ENCODE measurements at regions not wholly inside any gene's neighbourhood (a gene's known extent, or its start where the extent isn't known, plus 50 kb on each side); places are given as distances from the start of the nearest gene placed in this dataset.

DNA sequence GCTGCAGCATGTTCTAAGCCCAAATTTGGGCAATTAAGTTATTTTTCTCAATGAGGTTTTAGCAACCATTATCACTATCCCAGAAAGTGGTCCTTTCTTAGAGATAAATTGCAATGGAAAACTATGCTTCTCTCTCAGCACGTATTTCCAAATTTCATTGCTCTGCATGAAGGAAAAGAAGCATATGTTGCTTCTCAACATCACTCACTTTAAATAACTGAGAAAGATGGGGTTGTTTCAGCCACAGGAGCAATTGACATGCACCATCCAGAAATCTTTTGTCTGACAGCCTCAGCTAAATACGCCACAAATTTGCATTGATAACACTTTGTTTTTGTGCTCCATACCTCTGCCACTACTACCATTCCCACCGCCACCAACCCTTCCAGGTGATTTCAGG, 157.6 kb upstream of the PKN2 start:
- TF ChIP-seq, protein P1, sequence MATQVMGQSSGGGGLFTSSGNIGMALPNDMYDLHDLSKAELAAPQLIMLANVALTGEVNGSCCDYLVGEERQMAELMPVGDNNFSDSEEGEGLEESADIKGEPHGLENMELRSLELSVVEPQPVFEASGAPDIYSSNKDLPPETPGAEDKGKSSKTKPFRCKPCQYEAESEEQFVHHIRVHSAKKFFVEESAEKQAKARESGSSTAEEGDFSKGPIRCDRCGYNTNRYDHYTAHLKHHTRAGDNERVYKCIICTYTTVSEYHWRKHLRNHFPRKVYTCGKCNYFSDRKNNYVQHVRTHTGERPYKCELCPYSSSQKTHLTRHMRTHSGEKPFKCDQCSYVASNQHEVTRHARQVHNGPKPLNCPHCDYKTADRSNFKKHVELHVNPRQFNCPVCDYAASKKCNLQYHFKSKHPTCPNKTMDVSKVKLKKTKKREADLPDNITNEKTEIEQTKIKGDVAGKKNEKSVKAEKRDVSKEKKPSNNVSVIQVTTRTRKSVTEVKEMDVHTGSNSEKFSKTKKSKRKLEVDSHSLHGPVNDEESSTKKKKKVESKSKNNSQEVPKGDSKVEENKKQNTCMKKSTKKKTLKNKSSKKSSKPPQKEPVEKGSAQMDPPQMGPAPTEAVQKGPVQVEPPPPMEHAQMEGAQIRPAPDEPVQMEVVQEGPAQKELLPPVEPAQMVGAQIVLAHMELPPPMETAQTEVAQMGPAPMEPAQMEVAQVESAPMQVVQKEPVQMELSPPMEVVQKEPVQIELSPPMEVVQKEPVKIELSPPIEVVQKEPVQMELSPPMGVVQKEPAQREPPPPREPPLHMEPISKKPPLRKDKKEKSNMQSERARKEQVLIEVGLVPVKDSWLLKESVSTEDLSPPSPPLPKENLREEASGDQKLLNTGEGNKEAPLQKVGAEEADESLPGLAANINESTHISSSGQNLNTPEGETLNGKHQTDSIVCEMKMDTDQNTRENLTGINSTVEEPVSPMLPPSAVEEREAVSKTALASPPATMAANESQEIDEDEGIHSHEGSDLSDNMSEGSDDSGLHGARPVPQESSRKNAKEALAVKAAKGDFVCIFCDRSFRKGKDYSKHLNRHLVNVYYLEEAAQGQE (IDR thresholded peaks at IDR 0.05; ENCODE audit: insufficient read depth in 1 of 2, low read depth in 2 of 2, low read length in 1 of 2), result no peak
- TF ChIP-seq, protein P2, sequence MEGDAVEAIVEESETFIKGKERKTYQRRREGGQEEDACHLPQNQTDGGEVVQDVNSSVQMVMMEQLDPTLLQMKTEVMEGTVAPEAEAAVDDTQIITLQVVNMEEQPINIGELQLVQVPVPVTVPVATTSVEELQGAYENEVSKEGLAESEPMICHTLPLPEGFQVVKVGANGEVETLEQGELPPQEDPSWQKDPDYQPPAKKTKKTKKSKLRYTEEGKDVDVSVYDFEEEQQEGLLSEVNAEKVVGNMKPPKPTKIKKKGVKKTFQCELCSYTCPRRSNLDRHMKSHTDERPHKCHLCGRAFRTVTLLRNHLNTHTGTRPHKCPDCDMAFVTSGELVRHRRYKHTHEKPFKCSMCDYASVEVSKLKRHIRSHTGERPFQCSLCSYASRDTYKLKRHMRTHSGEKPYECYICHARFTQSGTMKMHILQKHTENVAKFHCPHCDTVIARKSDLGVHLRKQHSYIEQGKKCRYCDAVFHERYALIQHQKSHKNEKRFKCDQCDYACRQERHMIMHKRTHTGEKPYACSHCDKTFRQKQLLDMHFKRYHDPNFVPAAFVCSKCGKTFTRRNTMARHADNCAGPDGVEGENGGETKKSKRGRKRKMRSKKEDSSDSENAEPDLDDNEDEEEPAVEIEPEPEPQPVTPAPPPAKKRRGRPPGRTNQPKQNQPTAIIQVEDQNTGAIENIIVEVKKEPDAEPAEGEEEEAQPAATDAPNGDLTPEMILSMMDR (IDR thresholded peaks at IDR 0.05), result no peak
- TF ChIP-seq POLR2AphosphoS5 (IDR thresholded peaks at IDR 0.05; ENCODE audit: low read depth, low read length), result no peak
- no peak for TF ChIP-seq TCF7L2 (IDR thresholded peaks at IDR 0.05; ENCODE audit: low read depth, low read length)
- no peak for TF ChIP-seq SIN3A (IDR thresholded peaks at IDR 0.05; ENCODE audit: borderline replicate concordance, insufficient read depth, low read depth, low read length)
- intact Hi-C loops (cut with micrococcal nuclease; ENCODE audit: unreplicated experiment), result no loop called here
- Histone ChIP-seq H3K4me3 (ENCODE audit: low read depth in 2 of 2, low read length in 2 of 2) (no peak overlapping the region), H3K27me3 (ENCODE audit: control insufficient read depth, insufficient read depth, low read length) (no peaks in the 10 kb centered on the region; the same call in 1 of the 2 replicates), H3K27ac (ENCODE audit: low read length) (no peak overlapping the region), H3K4me1 (ENCODE audit: control insufficient read depth, insufficient read depth, low read length) (no peaks in the 10 kb centered on the region), H3K9me3 (ENCODE audit: control insufficient read depth, insufficient read depth, low read depth, low read length) (no peaks in the 10 kb centered on the region), H3K36me3 (ENCODE audit: control insufficient read depth, insufficient read depth, low read length) (no peaks in the 10 kb centered on the region)
- DNase-seq (ENCODE audit: low read depth, low spot score) (no peak), ATAC-seq (no peak)
- BruUV-seq (replicated peaks), result no TSS peak
- ChIA-PET CTCF (no interaction called here), POLR2A (no interaction called here)
- in situ Hi-C loops (cut with HindIII; ENCODE audit: low pct_unique_long_range_greater_than_20kb, low sequenced_read_pairs), result no loop called here

GRCh38 chr1:88528792-88529191, 155.3 kb upstream of the PKN2 start:
- in situ Hi-C loops (cut with HindIII; ENCODE audit: low pct_unique_long_range_greater_than_20kb, low sequenced_read_pairs), result no loop called here
- no peak for TF ChIP-seq POLR2AphosphoS5 (IDR thresholded peaks at IDR 0.05; ENCODE audit: low read depth, low read length)
- TF ChIP-seq, protein P1 (IDR thresholded peaks at IDR 0.05; ENCODE audit: insufficient read depth in 1 of 2, low read depth in 2 of 2, low read length in 1 of 2), result no peak
- TF ChIP-seq SIN3A (IDR thresholded peaks at IDR 0.05; ENCODE audit: borderline replicate concordance, insufficient read depth, low read depth, low read length), result no peak
- TF ChIP-seq TCF7L2 (IDR thresholded peaks at IDR 0.05; ENCODE audit: low read depth, low read length), result no peak
- TF ChIP-seq, protein P2 (IDR thresholded peaks at IDR 0.05), result no peak

More at GRCh38 chr1:88528792-88529191, 155.3 kb upstream of the PKN2 start:
- ATAC-seq, result no peak
- H3K9me3 ChIP-seq (ENCODE audit: control insufficient read depth, insufficient read depth, low read depth, low read length), result no peaks in the 10 kb centered on the region
- no TSS peak for BruUV-seq (replicated peaks)
- no peak overlapping the region for H3K4me3 ChIP-seq (ENCODE audit: low read depth in 2 of 2, low read length in 2 of 2)
- no peak overlapping the region for H3K27ac ChIP-seq (ENCODE audit: low read length)
- no peaks in the 10 kb centered on the region for H3K4me1 ChIP-seq (ENCODE audit: control insufficient read depth, insufficient read depth, low read length)
- intact Hi-C loops (cut with micrococcal nuclease; ENCODE audit: unreplicated experiment), result no loop called here
- no peaks in the 10 kb centered on the region for H3K36me3 ChIP-seq (ENCODE audit: control insufficient read depth, insufficient read depth, low read length)
- CTCF ChIA-PET, result no interaction called here
- POLR2A ChIA-PET, result no interaction called here
- no peaks in the 10 kb centered on the region; the same call in 1 of the 2 replicates for H3K27me3 ChIP-seq (ENCODE audit: control insufficient read depth, insufficient read depth, low read length)
- DNase-seq (ENCODE audit: low read depth, low spot score), result no peak

All from Panc1 (cell line).